Liver (tissue), 8 donors: ENCODE measurements at regions not wholly inside any gene's neighbourhood (a gene's known extent, or its start where the extent isn't known, plus 50 kb on each side); places are given as distances from the start of the nearest gene placed in this dataset.

ENCODE experiments used
- DNase-seq: peaks from one replicate; pipeline ENCODE4 v3.0.0-alpha.2; 2017; ENCODE audit warnings: low spot score
- H3K27ac ChIP-seq, 2 donors: one replicate each; pipeline ENCODE4 v1.7.0; 2013; ENCODE audit warnings: inconsistent platforms in 2 of 2, low read length in 2 of 2, control low read depth in 1 of 2, low read depth in 1 of 2, mild to moderate bottlenecking in 1 of 2
- H3K27me3 ChIP-seq, 4 donors: one replicate each; pipeline versions ENCODE4 v1.6.1 to v1.7.0; 2013; ENCODE audit warnings: low read length in 3 of 4, inconsistent platforms in 1 of 4, mild to moderate bottlenecking in 1 of 4, moderate library complexity in 1 of 4; ENCODE audit not compliant: control insufficient read depth in 4 of 4, insufficient read depth in 4 of 4
- H3K36me3 ChIP-seq, 4 donors: one replicate each; pipeline versions ENCODE4 v1.6.1 to v1.7.0; 2013; ENCODE audit warnings: low read length in 3 of 4, mild to moderate bottlenecking in 3 of 4, low read depth in 1 of 4, moderate library complexity in 1 of 4; ENCODE audit not compliant: control insufficient read depth in 4 of 4, insufficient read depth in 3 of 4
- H3K4me1 ChIP-seq, 4 donors: one replicate each; pipeline versions ENCODE4 v1.6.1 to v1.7.0; 2013; ENCODE audit warnings: low read length in 3 of 4, mild to moderate bottlenecking in 3 of 4, moderate library complexity in 1 of 4; ENCODE audit not compliant: control insufficient read depth in 4 of 4, insufficient read depth in 4 of 4
- H3K4me3 ChIP-seq, 3 donors: one replicate each; pipeline versions ENCODE4 v1.6.1 to v1.7.0; 2013; ENCODE audit warnings: low read length in 3 of 3, control low read depth in 1 of 3, low read depth in 1 of 3, mild to moderate bottlenecking in 1 of 3
- H3K9ac ChIP-seq, 2 donors: one replicate each; pipeline ENCODE4 v1.7.0; 2013; ENCODE audit warnings: low read length in 2 of 2, mild to moderate bottlenecking in 2 of 2, moderate library complexity in 2 of 2, control low read depth in 1 of 2, low read depth in 1 of 2
- H3K9me3 ChIP-seq, 4 donors: one replicate each; pipeline versions ENCODE4 v1.6.1 to v1.7.0; 2013; ENCODE audit warnings: low read length in 3 of 4; ENCODE audit not compliant: control insufficient read depth in 4 of 4
- CTCF ChIP-seq: fragments of 150-350 bp; IDR thresholded peaks from 2 replicates; pipeline ENCODE4 v1.5.1; 2017; ENCODE audit warnings: improper control_type of control experiment, low read depth, low read length; ENCODE audit not compliant: missing input control
- FOXA1 ChIP-seq: IDR thresholded peaks from 2 replicates; pipeline ENCODE4 v1.6.1; 2016; ENCODE audit warnings: antibody characterized with exemption
- FOXA2 ChIP-seq: IDR thresholded peaks from 2 replicates; pipeline ENCODE4 v1.6.1; 2016; ENCODE audit warnings: antibody characterized with exemption
- GABPA ChIP-seq, 2 donors: IDR thresholded peaks in 1 of 2; conservative IDR thresholded peaks in 1 of 2; 2 replicates each; pipeline ENCODE4 v1.6.1; 2016; ENCODE audit warnings: antibody characterized with exemption in 2 of 2, mild to moderate bottlenecking in 1 of 2, moderate library complexity in 1 of 2
- HNF4A ChIP-seq, 2 donors: conservative IDR thresholded peaks; 2 replicates each; pipeline ENCODE4 v1.6.1; 2016; ENCODE audit warnings: antibody characterized with exemption in 2 of 2, mild to moderate bottlenecking in 2 of 2
- HNF4G ChIP-seq: IDR thresholded peaks from 2 replicates; pipeline ENCODE4 v1.6.1; 2016; ENCODE audit warnings: antibody characterized with exemption
- JUND ChIP-seq, 2 donors: IDR thresholded peaks; 2 replicates each; pipeline ENCODE4 v1.6.1; 2016; ENCODE audit warnings: antibody characterized with exemption in 2 of 2
- MAX ChIP-seq: IDR thresholded peaks from 2 replicates; pipeline ENCODE4 v1.6.1; 2016; ENCODE audit warnings: antibody characterized with exemption
- NR2F2 ChIP-seq: IDR thresholded peaks from 2 replicates; pipeline ENCODE4 v1.6.1; 2016; ENCODE audit warnings: antibody characterized with exemption
- RAD21 ChIP-seq, 2 donors: IDR thresholded peaks; 2 replicates each; pipeline ENCODE4 v1.6.1; 2016; ENCODE audit warnings: antibody characterized with exemption in 2 of 2, mild to moderate bottlenecking in 2 of 2
- RXRA ChIP-seq, 2 donors: IDR thresholded peaks; 2 replicates each; pipeline ENCODE4 v1.6.1; 2017 to 2018; ENCODE audit warnings: antibody characterized with exemption in 2 of 2, mild to moderate bottlenecking in 1 of 2
- SP1 ChIP-seq: IDR thresholded peaks from 2 replicates; pipeline ENCODE4 v1.6.1; 2018; ENCODE audit warnings: antibody characterized with exemption, mild to moderate bottlenecking
- TAF1 ChIP-seq: conservative IDR thresholded peaks from 2 replicates; pipeline ENCODE4 v1.6.1; 2016; ENCODE audit warnings: antibody characterized with exemption, mild to moderate bottlenecking
- YY1 ChIP-seq: IDR thresholded peaks from 2 replicates; pipeline ENCODE4 v1.6.1; 2016; ENCODE audit warnings: antibody characterized with exemption, mild to moderate bottlenecking
- WGBS: extraction: QIAGEN DNeasy Blood & Tissue Kit; methylation state at CpG from one replicate; pipeline ENCODE4 v1.1.7; 2013; 5-methylcytosine and 5-hydroxymethylcytosine counted together
- TF ChIP-seq, protein P1 (sequence below): IDR thresholded peaks from 2 replicates; pipeline ENCODE4 v1.6.1; 2016; ENCODE audit warnings: antibody characterized with exemption
- donor health status: healthy.
- donor health status: healthy.
- donor health status: healthy.
- donor health status: healthy.
- donor health status: healthy.

DNA sequence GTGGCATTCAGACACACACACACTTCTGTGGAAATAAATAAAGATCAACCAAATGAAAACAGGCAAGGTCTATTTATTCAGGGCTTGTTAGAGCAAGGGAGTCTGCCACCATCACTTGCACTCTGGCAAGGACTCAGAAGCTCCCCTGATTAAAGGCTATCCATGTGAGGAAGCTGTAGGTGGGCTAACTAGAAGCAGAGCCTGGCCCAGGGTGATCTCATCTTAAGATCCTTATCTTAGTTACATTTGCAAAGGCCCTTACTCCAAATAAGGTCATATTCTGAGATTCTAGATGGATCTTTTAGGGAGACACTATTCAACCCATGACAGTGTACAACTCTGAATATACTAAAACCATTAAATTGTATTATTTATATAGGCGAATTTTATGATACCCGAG lies 190.0 kb upstream of the SRD5A2 start:
- no peaks in the 10 kb centered on the region for H3K36me3 ChIP-seq
- H3K9ac ChIP-seq = no peak overlapping the region
- no peak overlapping the region for H3K4me3 ChIP-seq
- TF ChIP-seq HNF4G = no peak
- no peak for TF ChIP-seq FOXA2
- TF ChIP-seq CTCF = no peak
- no peak for TF ChIP-seq HNF4A (conservative IDR thresholded peaks at IDR 0.05)
- no peak for TF ChIP-seq GABPA (IDR thresholded peaks at IDR 0.05 in 1 of 2, conservative IDR thresholded peaks at IDR 0.05 in 1 of 2)
- TF ChIP-seq, protein P1, sequence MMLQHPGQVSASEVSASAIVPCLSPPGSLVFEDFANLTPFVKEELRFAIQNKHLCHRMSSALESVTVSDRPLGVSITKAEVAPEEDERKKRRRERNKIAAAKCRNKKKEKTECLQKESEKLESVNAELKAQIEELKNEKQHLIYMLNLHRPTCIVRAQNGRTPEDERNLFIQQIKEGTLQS = no peak
- TF ChIP-seq NR2F2 = no peak
- TF ChIP-seq FOXA1 = no peak
- no peak for TF ChIP-seq JUND (IDR thresholded peaks at IDR 0.05)
- TF ChIP-seq SP1 = no peak
- TF ChIP-seq TAF1 = no peak
- TF ChIP-seq RXRA (IDR thresholded peaks at IDR 0.05) = no peak
- TF ChIP-seq YY1 = no peak
- no peak for TF ChIP-seq MAX
- no peaks in the 10 kb centered on the region for H3K9me3 ChIP-seq
- no peak overlapping the region for H3K27ac ChIP-seq
- WGBS = 85% methylated on average over 2 of the region's 2 CpGs
- no peak for DNase-seq
- no peaks in the 10 kb centered on the region for H3K4me1 ChIP-seq
- H3K27me3 ChIP-seq = no peaks in the 10 kb centered on the region

- no peak for TF ChIP-seq RAD21 (IDR thresholded peaks at IDR 0.05)
- TF ChIP-seq GABPA (IDR thresholded peaks at IDR 0.05 in 1 of 2, conservative IDR thresholded peaks at IDR 0.05 in 1 of 2) = no peak
- no peak for TF ChIP-seq RXRA (IDR thresholded peaks at IDR 0.05)
- TF ChIP-seq MAX = no peak
- no peak for TF ChIP-seq TAF1
- no peak for TF ChIP-seq FOXA1
- no peak for TF ChIP-seq FOXA2
- no peak for TF ChIP-seq SP1
- TF ChIP-seq, protein P1 = no peak
- TF ChIP-seq YY1 = no peak
- TF ChIP-seq HNF4G = no peak
- Histone ChIP-seq H3K27me3 (no peaks in the 10 kb centered on the region), H3K36me3 (no peaks in the 10 kb centered on the region), H3K27ac (no peak overlapping the region), H3K9ac (no peak overlapping the region), H3K4me1 (no peaks in the 10 kb centered on the region), H3K9me3 (no peaks in the 10 kb centered on the region), H3K4me3 (no peak overlapping the region)
- DNase-seq = no peak
- 72% methylated on average over 2 of the region's 2 CpGs for WGBS
These were observed 184.6 kb upstream of the SRD5A2 start for GRCh38 chr2:31765078-31765945.
